ENCODE measurements at regions not wholly inside any gene's neighbourhood (a gene's known extent, or its start where the extent isn't known, plus 50 kb on each side); places are given as distances from the start of the nearest gene placed in this dataset.

GRCh38 chr4:14857475-14857874 is 144.8 kb upstream of the CPEB2 start:
- TF ChIP-seq CTCF (IDR thresholded peaks at IDR 0.05; ENCODE audit: low read depth, low read length, poor library complexity, severe bottlenecking) (no peak), EZH2phosphoT487 (IDR thresholded peaks at IDR 0.05; ENCODE audit: borderline replicate concordance, low read length) (no peak)

Measured in DOHH2 (cell line).